ENCODE measurements at regions not wholly inside any gene's neighbourhood (a gene's known extent, or its start where the extent isn't known, plus 50 kb on each side); places are given as distances from the start of the nearest gene placed in this dataset.

DNA sequence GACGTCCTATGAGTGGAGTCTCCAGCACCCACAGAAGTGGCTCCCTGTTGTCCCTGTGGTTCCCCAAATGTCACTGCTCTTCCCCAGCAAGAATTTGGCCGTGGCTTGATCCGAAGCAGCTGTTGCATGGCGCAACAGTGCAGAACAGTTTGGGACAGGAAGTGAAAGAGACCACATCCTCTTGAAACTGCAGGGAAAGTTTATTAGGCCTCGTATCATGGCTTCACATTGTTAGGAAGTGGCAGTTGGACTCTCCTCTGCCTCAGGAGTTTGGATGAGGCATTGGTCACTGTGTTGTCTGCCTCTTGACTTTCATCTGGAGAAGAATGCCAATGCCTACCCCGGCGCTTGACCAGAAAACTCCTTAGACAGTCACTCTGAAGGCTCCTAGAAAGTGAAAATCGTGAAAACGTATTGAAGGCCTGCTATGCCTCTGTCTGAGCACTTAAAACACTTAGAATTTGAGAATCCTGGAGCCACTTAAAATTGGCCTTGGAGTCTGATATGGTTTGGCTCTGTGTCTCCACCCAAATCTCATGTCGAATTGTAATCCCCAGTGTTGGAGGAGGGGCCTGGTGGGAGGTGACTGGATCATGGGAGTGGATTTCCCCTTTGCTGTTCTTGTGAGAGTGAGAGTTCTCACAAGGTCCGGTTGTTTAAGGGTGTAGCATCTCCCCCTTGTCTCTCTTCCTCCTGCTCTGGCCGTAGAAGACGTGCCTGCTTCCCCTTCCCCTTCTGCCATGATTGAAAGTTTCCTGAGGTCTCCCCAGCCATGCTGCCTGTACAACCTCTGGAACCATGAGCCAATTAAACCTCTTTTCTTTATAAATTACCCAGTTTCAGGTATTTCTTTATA is 334.9 kb upstream of the JARID2 start:
- TF ChIP-seq POLR2A (IDR thresholded peaks at IDR 0.05; ENCODE audit: low read length) (no peak), GATA1 (IDR thresholded peaks at IDR 0.05; ENCODE audit: low read depth, low read length) (no peak)

All from erythroblast (primary cell).